GM12872 (cell line): ENCODE measurements at regions not wholly inside any gene's neighbourhood (a gene's known extent, or its start where the extent isn't known, plus 50 kb on each side); places are given as distances from the start of the nearest gene placed in this dataset.

Experiments used
- CTCF ChIP-seq: IDR thresholded peaks from 3 replicates; pipeline ENCODE4 v1.5.1; 2011; ENCODE audit warnings: low read depth, mild to moderate bottlenecking, low read length, moderate library complexity; ENCODE audit not compliant: insufficient read depth

DNA sequence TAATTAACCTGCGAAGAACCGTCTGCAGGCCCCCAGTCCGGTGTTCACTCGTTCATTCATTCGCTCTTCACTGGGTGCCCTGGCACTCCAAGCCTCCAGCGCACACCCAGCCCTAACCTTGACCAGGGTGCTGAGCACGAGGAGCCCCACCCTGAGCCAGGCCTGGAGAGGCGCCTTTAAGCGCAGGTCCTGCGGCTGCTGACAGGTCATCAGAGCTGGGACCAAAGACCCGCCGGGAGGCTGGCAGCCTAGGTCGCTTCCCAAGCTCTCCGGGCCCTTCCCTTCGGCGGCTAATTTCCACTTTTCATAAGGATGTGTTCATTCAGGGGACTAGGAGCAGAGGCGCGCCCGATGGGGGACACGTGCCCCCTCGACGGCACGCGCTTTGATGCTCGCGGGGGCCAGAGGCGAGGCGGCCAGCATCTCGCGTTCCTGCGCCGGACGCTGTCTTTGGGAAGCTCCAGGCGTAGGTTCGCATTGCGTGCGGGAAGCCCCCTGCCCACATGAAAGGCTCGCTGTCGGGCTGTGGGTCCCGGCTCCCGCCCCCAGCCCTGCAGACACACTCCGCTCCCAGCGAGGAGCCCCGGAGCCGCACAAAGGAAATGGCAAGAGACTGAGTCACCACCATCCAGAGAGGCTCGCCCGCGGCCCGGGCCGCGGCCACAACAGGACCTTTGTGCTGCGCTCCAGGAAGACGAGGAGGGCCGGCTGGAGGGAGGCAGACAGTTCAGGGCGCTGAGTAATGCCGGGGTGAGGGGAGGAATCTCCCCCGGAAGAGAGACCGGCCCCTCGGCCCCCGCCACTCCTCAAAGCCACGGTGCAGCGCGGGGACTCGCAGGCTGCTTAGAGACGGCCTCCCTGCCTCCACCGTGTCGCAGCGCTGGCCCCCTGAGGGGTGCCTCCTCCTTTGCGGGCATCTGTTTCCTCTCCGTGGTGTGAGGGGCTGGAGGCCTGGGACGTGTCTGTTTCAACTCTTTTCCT, 266.4 kb upstream of the HES1 start:
- no peak for TF ChIP-seq CTCF

DNA sequence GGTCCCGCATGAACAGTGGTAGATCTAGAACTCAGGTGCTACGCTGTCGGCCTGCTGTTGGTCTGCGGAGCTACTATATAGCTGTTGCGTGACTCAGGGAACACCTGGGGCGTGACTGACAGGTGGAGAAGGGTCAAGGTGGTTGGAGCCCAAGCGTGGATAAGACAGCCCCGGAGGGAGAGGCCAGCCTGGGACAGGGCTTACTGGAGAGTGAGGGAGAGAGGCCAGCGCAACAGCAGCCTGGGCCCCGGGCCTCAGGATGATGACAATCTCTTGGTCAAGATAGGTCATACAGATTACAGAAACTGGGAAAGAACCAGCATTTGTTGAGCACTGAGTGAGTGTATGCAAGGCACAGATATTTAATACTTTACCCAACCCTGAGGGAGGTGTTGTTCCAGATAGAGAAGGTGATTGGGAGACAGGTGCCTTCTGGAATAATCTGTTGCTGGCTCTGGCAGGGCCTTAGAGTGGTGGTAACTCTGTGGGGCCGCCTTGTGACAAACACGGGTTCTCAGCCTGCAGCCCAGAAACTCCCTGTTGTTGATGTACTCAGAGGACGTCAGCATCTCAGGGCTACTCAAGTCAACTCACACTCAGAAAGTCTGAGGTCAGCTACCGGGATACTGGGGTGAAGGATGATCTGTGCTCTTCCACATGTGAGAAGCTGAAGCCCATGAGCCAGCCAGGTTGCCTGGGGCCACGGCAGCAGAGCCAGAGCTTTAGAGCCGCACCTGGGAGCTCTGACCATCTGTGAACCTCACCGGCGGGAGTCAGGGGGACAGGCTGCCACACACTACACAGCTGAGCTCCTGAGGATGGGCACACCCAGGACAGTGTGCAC, 265.4 kb upstream of the HES1 start:
- no peak for TF ChIP-seq CTCF

DNA sequence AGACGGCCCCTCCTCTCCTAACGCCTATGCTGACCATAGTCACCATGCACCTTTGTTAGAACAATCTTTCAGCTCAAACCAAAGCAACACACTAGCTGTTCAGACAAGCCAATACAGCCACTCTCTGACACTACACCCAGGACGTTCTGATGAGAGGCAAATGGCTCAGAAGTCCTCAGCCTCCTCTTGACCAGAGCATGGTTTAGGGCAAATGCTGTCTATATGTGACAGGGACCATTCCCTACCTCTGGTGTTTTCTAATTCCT, 264.8 kb upstream of the HES1 start:
- TF ChIP-seq CTCF = no peak

GRCh38 chr3:193872265-193872753, 263.6 kb upstream of the HES1 start:
- no peak for TF ChIP-seq CTCF

DNA sequence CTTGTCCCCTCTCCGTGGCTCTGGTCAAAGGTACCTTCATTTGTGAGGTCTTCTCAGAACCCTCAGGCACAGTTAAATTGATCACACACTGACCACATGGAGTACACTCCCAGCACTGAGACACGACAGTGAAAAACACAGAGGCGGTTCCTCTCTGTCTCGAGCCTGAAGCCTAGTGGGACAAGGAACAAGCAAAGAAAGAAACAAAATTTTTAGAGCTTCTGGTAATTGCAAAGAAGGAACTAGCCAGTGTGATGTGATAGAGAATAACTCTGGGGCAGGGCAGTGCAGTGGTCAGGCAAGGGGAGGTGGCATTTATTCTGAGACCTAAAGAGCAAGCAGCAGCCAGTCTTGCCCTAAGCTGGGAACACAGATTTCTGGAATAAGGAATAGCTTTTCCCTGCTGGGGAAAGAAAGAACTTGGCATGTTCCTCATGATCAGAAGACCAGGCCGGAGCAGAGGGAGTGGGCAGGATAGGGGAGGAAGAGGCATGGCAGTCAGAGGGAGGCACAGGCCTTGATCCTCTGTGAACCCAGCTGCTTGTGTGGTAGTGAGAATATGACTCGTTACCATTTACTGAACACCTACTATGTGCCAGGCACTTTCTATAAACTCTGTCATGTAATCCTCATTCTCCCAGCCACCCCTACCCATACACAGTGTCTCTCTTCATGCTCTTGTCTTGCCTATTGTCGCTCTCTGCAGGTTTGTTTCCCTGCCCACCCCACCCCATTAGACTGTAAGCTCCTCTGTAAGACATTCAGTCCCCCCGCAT, 262.3 kb upstream of the HES1 start:
- no peak for TF ChIP-seq CTCF

GRCh38 chr3:193874512-193874911, 261.4 kb upstream of the HES1 start:
- no peak for TF ChIP-seq CTCF

DNA sequence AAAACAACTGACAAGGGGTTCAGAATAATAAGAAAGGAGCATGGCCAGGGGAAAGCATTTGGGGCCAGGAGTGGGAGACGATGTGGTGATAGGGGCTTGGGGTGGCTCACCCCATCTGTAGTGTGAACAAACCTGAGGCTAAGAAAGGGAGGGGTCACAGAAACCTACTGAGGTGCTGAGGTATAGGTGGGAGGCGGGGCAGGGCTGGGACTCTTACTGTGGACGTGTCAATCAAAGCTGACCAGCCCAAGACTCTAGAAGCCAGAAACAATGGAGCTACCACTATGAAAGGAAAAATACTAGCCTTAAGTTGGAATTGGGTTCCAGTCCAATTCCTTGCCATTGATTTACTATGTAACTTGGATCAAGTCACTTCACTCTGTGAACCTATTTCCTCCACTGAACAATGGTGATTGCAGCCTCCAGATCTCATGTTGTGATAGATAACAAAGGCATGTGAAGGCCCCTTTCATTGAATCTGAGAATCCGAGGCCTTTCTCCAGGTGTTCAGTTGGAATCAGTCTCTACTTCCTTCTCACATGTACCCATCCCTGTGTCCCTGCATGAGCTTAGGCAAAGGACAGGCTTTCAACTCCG, 260.9 kb upstream of the HES1 start:
- TF ChIP-seq CTCF = no peak
